Activated CD4-positive, alpha-beta T cell treated with anti-CD3 and anti-CD28 coated beads, Interleukin-2, amount 50 U/mL, for 4 hours (primary cell): ENCODE measurements at regions not wholly inside any gene's neighbourhood (a gene's known extent, or its start where the extent isn't known, plus 50 kb on each side); places are given as distances from the start of the nearest gene placed in this dataset.
"Not testable (repeated sequence)": the region's sequence is repeated elsewhere in the genome, so short reads cannot be mapped to it uniquely, and the experiment has no call there.

Experiments used
- DNase-seq, 2 experiments: peaks; one replicate each; pipeline ENCODE4 v3.0.0-alpha.2; 2020

DNA sequence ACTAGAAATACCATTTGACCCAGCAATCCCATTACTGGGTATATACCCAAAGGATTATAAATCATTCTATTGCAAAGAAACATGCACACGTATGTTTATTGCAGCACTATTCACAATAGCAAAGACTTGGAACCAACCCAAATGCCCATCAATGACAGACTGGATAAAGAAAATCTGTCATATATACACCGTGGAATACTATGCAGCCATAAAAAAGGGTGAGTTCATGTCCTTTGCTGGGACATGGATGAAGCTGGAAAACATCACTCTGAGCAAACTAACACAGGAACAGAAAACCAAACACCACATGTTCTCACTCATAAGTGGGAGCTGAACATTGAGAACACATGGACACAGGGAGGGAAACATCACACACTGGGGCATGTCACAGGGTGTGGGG, 180.7 kb upstream of the IRX4 start:
- not testable (repeated sequence) for DNase-seq

DNA sequence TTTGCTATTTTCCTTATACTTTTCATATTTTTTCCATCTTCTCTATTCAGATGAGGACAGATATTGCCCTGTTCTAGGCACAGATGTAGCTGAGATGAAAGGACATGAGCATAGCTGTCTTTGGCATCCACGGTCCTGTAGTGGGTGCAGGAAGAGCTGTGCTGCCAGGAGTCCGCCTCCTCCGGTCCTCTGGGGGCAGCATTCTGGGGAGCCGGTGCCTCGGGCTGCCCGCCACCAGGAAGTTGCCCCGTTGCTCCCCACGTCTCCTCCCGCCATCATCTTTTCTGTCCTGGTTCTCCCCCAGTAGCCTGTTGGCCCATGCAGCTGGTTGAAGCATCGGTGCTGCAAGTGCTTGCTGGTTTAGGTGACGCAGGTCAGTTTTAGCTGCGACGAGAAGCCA, 170.0 kb upstream of the IRX4 start:
- DNase-seq: no peak

DNA sequence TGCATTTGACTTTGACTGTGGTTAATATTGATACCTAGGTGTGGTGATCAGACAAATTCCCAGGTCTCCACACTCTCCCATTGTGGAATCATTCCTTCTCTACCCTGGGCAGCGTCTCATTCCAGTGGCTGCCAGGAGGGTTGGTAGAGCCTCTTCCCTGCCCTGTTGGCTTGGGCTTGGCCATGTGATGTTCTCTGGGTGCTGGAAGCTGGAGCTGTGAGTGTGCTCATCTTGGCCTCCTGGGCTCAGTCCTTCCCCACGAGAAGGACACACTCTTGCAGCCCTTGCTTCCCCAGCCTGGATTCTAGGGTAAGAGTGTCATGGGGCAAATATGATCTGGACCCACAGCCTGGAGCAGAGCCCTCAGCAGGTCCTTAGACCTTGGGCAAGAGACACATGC, 167.2 kb upstream of the IRX4 start:
- no peak for DNase-seq

DNA sequence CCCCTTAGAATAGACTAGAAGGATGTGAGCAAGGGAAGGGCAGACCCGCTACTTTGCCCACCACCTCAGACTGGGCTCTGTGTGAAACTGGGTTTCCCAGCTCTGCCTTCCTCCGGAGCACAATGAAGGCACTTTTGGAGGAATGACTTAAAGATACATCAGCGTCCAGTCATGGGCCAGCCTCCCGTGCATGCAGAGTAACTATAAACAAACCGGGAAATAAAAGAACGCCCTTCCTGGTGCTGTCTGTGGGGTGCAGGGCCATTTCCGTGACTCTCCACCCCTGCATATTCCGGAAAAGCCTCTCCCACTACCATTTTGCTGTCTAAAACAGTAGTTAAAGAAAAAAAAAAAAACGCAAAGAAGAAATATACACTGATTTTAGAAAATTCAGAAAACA, 165.9 kb upstream of the IRX4 start:
- DNase-seq: no peak

DNA sequence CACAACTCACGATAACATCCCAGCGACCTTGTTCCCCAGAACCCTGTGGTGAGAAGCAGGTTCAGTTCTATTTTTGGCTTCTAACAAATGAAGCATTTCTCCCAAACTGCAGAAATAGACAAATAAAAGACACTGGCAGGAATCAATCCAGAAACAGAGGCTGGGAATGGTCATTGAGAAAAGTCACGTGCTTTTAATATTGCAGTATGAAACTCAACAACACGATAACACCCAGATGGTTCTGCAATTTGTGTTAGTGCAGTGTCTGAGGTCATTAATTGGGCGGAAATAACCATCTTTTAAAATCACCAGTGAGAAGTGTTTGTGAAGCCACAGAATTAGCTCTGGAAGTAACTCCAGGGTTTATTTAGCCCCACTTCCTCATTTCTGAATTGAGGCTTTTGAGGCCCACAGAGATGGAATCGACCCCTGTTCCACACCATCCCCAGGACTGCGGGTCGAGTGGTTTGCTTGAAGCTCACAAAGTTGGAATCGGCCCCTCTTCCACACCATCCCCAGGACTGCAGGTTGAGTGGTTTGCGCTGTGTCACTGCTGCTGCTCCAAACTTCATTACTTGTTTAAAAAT, 164.7 kb upstream of the IRX4 start:
- DNase-seq: no peak

DNA sequence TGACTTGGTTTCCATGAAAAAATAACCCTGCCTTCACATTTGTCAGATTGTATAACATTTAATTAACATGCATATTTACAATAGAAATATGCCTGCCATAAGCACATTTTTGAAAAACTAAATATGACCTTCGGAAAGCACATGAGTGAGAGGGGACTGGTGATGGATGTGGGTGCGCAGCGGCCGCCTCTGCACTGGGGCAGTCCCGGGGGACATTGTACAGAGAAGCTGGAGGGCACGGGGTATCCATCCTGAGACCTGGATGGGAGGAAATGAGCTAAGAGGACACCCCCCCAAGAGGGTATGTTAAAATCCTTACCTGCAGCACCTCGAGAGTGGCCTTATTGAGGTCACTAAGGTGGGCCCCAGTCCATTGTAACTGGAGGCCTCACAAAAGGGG, 161.3 kb upstream of the IRX4 start:
- no peak for DNase-seq

DNA sequence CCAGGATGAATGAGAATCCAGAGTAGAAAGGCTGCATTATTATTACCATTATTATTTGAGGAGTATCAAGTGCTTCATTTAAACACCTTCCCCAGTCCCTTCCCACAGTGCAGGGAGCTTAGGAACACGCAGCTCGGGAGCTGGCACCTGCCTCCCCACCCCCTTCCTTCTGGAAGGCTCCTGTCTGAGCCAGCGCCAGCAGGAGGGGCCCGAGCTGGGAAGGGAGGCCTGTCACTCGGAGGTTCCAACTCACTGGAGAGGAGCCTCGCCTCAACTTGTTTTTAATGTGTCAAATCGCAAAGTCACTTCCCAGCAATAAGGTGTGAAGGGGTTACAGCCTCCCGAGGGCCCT, 156.4 kb upstream of the IRX4 start:
- DNase-seq: no peak

DNA sequence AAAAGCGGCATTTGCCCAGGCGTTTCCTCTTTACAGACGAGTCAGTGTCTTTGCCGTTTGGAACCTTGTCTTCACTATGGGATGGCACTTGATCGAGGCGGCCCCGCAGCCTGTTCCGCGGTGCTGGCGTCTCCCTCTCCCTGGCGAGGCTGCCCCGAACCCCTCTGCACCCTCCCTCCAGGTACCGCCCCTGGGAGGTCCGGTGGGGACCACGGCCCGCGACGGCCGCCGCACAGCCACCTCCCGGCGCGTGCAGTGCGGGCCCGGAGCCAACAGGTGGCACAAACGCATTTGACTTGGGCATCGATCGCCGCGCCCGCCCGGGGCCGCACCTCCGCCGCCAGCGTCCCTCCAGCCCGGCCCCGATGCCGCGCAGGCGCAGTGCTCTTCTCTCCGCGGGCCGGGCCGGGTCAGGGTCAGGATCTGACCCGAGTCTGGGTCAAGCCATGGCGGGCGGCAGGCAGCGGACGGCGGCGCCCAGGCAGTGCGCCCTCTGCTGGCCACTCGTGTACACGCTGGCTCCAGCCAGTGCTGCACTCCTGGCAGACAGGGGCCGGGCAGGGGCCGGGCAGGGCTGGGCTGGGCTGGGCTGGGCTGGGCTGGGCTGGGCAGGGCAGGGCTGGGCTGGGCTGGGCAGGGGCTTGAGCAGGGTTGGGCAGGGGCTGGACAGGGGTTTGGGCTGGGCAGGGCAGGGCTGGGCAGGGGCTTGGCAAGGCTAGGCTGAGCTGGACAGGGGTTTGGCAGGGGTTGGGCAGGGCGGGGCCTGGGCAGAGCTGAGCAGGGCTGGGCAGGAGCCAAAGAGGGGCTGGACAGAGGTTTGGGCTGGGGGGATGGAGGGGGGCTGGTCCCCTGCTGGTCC, 155.8 kb upstream of the IRX4 start:
- peak; percentile 34 to 42 for DNase-seq

DNA sequence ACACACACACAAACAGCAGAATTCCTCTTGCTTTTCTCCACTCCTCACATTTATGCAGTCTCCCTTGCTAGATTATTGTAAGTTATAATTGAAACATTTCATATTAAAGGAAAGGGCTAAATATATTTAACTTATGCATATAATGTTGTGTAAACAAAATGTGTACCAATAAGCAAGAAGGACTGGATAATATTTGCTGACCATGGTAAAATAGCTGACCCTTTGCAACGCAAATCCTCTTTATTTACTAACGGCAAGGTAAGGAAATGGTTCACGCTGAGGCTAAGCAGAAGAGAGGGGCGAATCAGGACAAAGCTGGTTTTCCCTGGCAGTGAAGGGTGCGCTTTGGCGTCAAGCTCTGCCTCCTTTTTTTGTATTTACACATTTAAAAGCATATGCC, 154.2 kb upstream of the IRX4 start:
- no peak for DNase-seq

DNA sequence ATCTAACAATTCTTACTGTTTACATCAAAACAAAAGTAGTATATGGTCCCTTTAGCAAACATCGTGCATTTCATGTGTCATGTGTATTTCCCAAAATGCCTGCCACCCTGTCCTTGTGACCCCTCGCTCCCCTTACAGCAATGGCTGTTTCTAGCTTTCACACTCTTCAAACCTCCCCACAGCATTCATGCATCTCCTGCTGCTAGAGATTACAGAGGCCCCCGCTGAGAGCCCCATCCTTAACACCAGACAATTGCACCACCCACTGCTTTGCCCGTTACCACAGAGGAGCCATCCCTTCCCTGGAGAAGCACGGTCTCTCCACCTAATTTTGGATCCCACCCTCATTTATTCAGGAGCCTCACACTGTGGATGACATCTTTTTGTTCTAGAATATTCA, 149.7 kb upstream of the IRX4 start:
- DNase-seq: no peak

DNA sequence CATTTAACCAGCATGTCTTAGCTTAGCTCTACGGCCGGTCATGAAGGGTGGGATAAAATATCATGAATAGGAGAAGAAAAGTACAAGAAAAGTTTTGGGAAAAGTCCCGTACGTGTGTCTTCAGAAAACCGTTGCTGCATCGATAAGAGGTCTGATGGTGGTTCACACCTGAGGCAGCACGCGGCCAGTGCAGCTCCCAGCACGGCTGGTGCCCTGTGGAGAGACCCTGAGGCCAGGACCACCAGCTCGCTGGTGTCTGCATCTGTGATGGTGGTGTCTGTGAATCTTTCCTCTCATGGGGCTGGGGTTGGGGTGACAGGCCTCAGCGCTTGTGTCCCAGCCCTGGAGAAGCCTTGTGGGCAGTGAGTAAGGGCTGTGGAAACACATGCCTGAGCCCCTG, 148.9 kb upstream of the IRX4 start:
- DNase-seq: no peak

DNA sequence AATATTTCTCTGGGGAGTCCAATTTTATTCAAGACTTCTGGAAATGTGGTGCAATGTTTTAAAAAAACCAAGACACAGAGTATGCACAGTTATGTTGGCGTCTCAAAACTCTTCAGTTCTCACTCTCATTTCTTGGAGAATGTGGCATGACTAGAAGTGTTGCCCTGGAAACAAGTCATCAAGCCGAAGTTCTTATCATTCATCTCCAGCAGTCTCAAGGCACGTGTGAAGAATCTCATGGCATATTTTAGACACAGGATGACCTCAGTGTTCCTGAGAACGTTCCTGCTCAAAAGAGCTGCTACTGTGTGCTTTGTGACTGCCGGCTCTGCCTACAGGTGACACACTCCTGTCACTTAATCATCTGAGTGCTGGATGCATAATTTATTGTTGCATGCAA, 147.4 kb upstream of the IRX4 start:
- DNase-seq: no peak

DNA sequence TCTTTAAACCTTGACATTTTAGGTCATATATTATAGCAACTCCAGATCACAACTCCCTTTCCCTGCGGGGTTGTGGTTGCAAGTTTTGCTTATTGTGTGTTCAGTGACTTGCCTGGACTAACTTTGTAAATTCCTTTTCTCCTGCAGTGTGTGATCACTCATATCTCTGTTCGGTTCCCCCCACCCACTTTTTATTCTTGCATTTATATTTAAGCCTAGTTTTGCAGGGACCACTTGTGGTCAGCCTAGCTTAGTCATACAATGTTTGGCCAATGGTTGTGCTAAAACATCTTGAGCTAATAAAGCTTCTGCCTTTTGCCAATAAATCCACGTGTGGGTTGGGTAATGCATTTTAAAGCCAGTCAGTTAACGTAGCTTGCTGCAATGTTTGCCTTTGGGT, 146.5 kb upstream of the IRX4 start:
- DNase-seq: no peak

DNA sequence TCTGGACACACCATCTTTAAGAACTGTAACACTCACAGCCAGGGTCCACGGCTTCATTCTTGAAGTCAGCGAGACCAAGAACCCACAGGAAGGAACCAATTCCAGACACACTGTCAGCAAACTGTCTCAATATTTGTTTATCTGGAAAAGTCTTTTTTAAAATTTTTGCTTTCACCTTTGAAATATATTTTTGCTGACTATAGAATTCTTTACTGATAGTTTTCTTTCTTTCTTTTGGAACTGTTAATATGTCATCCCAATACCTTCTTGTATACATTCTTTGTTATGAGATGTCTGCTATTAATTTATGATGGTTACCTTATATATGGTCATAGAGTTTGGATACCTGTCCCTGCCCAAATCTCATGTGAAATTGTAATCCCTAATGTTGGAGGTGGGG, 145.1 kb upstream of the IRX4 start:
- DNase-seq: no peak

DNA sequence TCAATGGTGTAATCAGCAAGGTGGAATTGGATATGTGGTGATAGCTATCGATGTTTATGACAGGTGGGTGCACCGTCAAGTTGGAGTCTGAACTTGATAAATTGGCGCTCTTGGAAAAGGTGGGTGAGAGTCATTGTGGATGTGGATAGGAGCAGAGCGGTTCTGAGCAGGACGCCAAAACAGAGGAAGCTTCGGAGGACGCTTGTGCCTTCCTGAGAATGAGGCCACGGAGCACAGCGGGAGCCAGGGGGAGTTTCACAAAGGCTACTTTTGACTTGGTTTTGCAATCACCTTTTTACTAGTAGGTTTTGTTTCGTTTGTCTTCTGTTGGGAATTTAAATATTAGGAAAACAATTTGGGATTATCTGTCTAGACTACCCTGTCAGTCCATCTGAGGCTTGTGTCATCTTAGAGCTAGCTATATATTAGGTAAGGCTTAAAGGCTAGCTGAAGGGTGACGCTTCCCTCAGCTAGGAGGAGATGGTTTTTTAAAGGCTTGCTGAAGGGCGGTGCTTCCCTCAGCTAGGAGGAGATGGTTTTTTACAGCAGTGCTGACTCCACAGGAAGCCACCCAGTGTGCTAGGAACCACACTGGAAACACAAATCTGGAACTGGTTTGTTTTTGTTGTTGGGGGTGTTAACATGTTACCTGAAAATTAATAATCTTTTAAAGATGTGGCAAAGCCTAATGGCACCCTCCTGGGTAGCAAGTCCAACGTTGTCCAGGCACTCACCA, 142.4 kb upstream of the IRX4 start:
- no peak for DNase-seq

DNA sequence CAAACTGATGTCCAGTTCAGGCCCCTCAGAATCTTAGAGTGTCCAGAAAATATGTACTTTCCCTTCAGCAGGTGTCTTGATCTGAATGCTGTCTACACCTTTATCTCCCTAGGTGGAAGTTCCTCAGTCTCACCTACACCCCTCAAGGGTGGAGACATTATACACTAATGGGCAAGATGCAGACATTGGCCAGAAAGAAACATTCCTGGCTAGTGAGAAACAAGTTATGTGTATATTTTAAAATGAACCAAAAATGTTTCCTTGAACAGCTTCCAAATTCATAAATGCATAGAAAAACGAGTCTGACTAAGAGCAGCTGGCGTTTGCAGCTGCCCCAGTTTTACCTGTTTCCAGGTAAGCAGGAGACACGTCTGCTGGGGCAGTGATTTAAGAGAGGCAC, 140.5 kb upstream of the IRX4 start:
- no peak for DNase-seq

DNA sequence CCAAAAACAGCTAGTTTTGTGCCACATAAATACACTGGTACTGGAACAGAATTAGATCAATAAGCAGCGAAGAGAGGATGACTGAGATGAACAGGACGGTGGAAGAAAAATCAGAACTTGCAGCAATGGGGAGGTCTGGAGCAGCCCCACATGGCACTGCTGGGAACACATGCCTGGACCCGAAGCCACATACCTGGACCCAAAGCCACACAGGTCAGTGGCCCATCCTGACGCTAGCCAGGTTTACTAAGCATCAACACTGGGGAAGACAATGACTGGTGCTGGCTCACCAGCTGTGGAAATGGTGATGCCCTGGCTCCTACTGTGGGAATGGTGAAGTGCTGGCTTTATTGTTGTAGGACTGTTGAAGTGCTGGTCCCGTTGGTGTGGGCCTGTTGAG, 139.7 kb upstream of the IRX4 start:
- DNase-seq: no peak

DNA sequence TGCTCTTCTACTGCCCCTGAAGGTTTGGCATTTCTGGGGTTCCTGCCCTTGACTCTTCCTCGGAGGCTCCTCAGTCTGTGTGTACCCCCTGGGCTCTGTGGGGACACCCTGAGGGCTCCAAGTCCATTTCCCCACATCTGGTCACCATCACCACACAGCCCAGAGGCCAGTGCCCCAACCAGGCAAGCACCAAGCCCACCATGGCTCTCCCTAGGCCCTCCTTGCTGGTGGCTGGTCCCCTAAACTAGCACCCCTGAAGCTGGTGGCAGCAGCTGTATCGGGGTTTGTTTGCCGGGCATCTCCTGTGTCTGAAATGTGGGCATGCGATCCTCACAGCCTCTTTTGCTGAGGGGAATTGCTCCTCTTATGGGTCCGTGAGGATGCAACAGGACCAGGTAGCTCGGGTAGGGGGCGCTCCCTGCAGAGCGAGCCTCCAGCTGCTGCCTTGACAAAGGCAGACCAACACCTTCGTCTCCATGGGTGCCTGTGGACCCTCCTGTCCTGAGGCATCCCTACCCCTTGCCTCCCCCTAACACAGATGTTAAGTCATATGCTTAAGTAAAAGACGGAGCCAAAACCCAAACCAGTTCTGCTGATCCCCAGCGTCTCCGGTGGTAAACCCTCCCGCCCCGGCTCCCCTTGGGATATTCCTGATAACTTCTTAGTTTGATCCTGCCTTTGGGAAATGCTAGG, 138.9 kb upstream of the IRX4 start:
- DNase-seq: no peak

DNA sequence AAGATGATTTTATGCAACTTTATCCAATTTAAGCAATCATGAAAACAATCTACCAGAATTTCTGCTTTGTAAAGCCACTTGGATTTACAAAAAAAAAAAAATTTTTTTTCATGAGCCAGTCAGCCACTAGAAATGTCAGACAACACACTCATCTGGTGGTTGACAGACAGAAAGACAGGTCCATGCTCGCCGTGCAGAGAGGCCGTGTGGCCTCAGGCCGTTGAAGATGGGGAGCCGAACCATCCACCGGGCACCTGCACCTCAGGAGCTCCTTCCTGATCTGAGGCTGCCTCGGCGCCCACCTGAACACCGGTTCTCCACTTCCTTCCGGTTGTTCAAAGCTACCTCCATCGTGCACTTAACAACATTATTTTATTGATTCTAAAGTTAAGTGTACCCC, 138.0 kb upstream of the IRX4 start:
- DNase-seq: no peak

DNA sequence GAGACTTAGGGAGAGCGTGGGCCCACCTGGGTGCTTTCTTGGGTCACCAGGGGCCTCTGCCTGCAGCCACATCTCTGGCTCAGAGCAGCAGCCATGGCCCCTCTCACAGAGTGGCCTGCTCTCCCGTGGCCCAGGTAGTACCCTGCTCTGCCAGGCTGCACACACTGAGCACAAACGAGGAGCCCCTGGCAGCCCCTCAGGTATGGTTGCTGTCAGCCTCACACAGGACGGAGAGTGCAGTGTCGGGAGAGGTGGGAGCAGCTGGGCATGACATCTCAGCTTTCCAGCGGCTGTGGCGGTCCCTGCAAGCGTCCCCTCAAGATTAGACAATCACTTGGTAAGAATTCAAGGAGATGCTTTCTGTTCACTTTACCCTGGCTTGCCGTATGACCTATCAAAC, 137.0 kb upstream of the IRX4 start:
- no peak for DNase-seq

DNA sequence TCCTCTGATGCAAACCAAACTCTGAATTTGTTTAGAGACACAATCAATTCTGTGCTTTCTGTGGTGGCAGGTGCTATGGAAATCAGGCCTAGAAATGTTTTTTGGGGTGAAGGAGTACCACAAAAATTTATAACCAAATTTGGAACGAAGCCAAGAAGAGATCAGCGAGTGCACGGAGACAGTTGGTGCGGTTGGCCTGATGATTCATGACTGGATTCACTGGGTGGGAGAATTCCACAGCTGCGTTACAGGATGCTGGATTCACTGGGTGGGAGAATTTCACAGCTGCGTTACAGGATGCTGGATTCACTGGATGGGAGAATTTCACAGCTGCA, 135.6 kb upstream of the IRX4 start:
- DNase-seq: no peak

DNA sequence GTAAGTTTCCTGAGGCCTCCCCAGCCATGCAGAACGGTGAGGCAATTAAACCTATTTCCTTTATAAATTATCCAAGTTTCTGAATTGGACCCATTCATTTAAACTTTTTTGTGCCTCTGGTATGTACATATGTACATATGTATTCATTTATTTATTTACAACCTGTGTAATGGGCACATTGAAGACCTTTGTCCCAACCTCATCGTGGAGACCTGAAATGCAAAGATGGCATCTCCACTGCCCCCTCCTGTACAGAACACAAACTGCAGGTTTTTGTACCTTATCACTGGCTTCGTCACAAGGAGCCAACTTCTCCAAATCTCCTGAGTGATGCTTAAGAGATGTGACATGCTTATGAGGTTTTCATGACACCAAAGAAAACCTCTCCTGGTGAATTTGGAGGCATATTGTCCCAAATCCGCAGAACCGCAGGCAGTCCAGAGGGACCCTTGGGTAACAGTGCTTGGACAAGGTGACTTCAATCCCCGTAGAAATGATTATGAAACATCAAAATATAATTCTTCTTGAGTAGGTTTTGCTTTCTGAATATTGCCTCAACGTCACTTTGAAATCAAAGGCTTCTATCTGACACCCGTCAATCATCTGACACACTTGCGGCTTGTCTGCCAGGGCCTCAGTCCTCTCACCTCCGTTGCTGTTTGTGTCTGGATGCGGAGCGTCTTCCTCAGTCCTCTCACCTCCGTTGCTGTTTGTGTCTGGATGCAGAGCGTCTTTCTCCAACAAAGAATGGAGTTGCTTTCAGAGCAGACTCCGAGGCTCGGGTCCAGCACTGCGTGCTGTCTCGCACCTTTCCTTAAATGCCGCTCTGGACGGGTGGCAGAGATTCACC, 135.0 kb upstream of the IRX4 start:
- peak in 1 of 2 experiments; percentile 17 for DNase-seq

DNA sequence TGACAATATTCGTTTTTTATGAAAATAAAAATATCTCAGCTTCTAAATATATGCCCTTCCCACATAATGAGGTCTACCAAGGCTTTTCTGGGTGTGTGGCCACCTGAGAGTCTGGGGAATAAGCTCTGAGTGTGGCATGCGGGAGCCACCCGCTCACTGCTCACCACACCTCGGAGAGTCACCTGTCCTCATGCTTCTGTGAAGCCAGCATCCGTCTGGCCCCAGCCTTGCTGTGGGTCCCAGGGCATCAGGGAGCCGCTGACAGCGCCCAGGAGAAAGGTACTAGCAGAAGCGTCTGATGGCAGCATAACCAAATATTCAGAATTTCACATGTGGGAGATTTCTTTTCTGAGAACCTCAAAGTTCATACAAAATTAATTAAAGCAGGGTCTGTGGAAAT, 133.2 kb upstream of the IRX4 start:
- DNase-seq: no peak
